ENCODE measurements at regions not wholly inside any gene's neighbourhood (a gene's known extent, or its start where the extent isn't known, plus 50 kb on each side); places are given as distances from the start of the nearest gene placed in this dataset.

DNA sequence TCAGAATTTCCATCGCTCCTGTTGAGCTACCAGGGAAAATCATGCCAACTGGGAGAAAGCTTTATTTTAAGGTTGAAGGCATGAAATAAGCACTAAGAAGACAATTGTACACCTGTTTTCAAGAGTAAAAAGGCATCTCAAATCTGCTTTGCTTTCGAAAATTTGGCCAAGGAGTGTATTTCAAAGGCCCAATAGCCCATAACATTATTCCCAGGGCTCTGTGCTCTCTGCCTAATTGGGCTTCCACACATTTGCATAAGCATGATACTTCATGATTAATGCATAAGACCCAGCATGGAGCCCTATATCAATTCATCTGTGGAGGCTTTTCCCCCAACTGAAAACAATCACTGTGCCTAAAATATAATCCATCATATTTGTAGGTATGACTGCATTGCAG is 258.5 kb downstream of the NOVA1 start:
- peaks cover 0 to 5% (median 0%) of the 10 kb centered on the region in 3 donors for H3K27me3 Mint-ChIP-seq (ENCODE audit: low read depth in 3 of 3)
- H3K27ac Mint-ChIP-seq = no peak overlapping the region
- H3K9me3 Mint-ChIP-seq = peaks cover 2 to 30% (median 6%) of the 10 kb centered on the region in 6 donors
- no peak overlapping the region for H3K4me3 Mint-ChIP-seq
- no peaks in the 10 kb centered on the region for H3K4me1 Mint-ChIP-seq
- H3K36me3 Mint-ChIP-seq = no peaks in the 10 kb centered on the region
- DNase-seq = no peak

GRCh38 chr14:26338231-26338630 is 259.6 kb downstream of the NOVA1 start:
- peaks cover 2 to 27% (median 6%) of the 10 kb centered on the region in 6 donors for H3K9me3 Mint-ChIP-seq
- H3K4me3 Mint-ChIP-seq = no peak overlapping the region
- H3K36me3 Mint-ChIP-seq = no peaks in the 10 kb centered on the region
- H3K27ac Mint-ChIP-seq = no peak overlapping the region
- no peak for DNase-seq
- H3K27me3 Mint-ChIP-seq (ENCODE audit: low read depth in 3 of 3) = peaks cover 0 to 5% (median 0%) of the 10 kb centered on the region in 3 donors
- H3K4me1 Mint-ChIP-seq = no peaks in the 10 kb centered on the region

DNA sequence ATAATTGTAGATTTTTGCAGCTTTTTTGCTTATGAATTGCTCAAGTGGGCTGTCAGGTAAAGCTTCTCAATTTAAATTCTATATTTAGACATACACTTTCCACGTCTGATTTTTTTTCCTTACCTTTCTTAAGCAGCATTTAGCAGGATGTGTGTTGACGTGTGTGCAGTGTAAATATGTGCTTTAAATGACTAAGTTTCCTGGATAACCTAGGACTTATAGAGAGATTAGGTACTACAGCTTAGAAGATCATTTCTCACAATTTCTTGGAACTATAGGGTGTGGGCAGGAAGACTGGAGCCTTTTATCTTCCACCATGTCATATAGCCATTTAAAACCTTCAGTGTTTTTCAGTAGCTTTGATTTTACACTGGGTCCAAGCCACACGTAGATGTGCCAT is 263.5 kb downstream of the NOVA1 start:
- Mint-ChIP-seq H3K4me3 (no peak overlapping the region), H3K36me3 (no peaks in the 10 kb centered on the region), H3K9me3 (peaks cover 5 to 43% (median 13%) of the 10 kb centered on the region in 6 donors), H3K27me3 (ENCODE audit: low read depth in 3 of 3) (peaks cover 0 to 5% (median 0%) of the 10 kb centered on the region in 3 donors), H3K4me1 (no peaks in the 10 kb centered on the region), H3K27ac (no peak overlapping the region)
- DNase-seq = no peak

DNA sequence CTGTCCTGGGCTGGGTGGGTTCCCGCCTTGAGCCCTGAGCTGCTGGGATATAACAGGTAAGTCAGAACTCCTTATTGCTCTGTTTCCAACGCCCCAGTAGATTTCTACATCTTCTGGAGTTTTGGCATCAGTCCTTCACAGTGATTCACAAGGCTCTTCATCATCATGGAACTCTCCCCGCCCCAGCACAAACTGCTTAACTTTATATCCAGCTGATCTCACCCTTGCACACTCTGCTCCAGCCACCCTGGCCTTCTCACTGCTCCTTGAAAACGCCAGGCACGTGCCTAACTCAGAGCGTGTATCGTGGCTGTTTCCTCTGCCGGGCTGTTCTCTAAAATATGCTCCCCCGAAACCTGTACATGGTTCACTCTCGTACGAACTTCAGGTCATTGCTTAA is 264.9 kb downstream of the NOVA1 start:
- no peak overlapping the region for H3K27ac Mint-ChIP-seq
- H3K9me3 Mint-ChIP-seq = peaks cover 5 to 47% (median 10%) of the 10 kb centered on the region in 6 donors
- peaks cover 0 to 5% (median 0%) of the 10 kb centered on the region in 3 donors for H3K27me3 Mint-ChIP-seq (ENCODE audit: low read depth in 3 of 3)
- no peaks in the 10 kb centered on the region for H3K4me1 Mint-ChIP-seq
- H3K4me3 Mint-ChIP-seq = no peak overlapping the region
- DNase-seq = no peak
- H3K36me3 Mint-ChIP-seq = no peaks in the 10 kb centered on the region

GRCh38 chr14:26330982-26331381 is 266.9 kb downstream of the NOVA1 start:
- Mint-ChIP-seq H3K27me3 (ENCODE audit: low read depth in 3 of 3) (peaks cover 0 to 2% (median 0%) of the 10 kb centered on the region in 3 donors), H3K36me3 (no peaks in the 10 kb centered on the region)

DNA sequence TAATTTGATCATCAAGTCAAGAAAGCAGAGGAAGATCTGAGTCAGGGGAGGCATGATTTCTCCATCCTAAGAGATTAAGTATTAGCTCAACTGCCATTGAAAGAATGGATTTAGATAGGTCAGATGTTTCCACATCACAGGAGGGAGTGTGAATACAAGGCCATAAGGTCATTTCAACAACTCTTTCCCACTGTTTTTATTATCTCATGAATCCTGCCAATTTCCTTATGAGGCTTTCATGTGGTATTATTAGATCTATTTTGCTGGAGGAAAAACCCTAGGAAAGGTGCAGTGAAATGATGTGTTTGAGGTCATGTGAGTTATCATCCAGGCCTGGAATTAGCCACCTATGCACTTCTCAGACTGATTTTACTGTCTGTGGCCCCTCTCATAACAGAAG is 269.0 kb downstream of the NOVA1 start:
- Mint-ChIP-seq H3K4me1 (no peaks in the 10 kb centered on the region), H3K27me3 (ENCODE audit: low read depth in 3 of 3) (no peaks in the 10 kb centered on the region), H3K4me3 (no peak overlapping the region), H3K36me3 (no peaks in the 10 kb centered on the region), H3K9me3 (peaks cover 4 to 38% (median 11%) of the 10 kb centered on the region in 6 donors), H3K27ac (no peak overlapping the region)
- DNase-seq = no peak

More at GRCh38 chr14:26330982-26331381, 266.9 kb downstream of the NOVA1 start:
- Mint-ChIP-seq H3K4me1 (no peaks in the 10 kb centered on the region), H3K27ac (no peak overlapping the region), H3K9me3 (peaks cover 4 to 39% (median 8%) of the 10 kb centered on the region in 6 donors), H3K4me3 (no peak overlapping the region)
- DNase-seq = no peak

- Mint-ChIP-seq H3K36me3 (no peaks in the 10 kb centered on the region), H3K4me3 (no peak overlapping the region), H3K9me3 (peaks cover 4 to 43% (median 24%) of the 10 kb centered on the region in 6 donors), H3K27me3 (ENCODE audit: low read depth in 3 of 3) (no peaks in the 10 kb centered on the region), H3K27ac (no peak overlapping the region), H3K4me1 (no peaks in the 10 kb centered on the region)
- DNase-seq = no peak
Measured at GRCh38 chr14:26323869-26324268, 274.0 kb downstream of the NOVA1 start.

DNA sequence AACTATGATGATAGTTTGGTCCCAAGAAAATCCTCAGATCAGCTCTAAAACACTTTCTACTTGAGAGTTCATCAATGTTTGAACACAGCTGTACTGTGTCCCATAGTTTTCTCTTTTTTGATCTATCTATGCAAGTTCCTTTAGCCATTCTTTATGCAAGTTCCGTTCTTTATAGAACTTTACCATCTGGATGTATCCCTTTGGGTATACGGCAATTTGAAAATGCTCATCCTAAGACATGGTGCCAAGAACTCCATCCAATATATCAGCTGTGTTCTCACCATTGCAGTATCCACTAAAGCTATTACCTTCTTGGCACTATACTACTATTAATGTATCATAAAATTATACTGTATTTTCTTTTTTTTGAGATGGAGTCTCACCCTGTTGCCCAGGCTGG is 276.9 kb downstream of the NOVA1 start:
- Mint-ChIP-seq H3K4me3 (no peak overlapping the region), H3K27ac (no peak overlapping the region), H3K36me3 (no peaks in the 10 kb centered on the region), H3K27me3 (ENCODE audit: low read depth in 3 of 3) (no peaks in the 10 kb centered on the region), H3K4me1 (no peaks in the 10 kb centered on the region), H3K9me3 (peaks cover 4 to 51% (median 25%) of the 10 kb centered on the region in 6 donors)
- no peak for DNase-seq

- H3K27ac Mint-ChIP-seq = no peak overlapping the region
- no peaks in the 10 kb centered on the region for H3K27me3 Mint-ChIP-seq (ENCODE audit: low read depth in 3 of 3)
- H3K36me3 Mint-ChIP-seq = no peaks in the 10 kb centered on the region
- H3K4me3 Mint-ChIP-seq = no peak overlapping the region
- peaks cover 8 to 51% (median 23%) of the 10 kb centered on the region in 6 donors for H3K9me3 Mint-ChIP-seq
- no peaks in the 10 kb centered on the region for H3K4me1 Mint-ChIP-seq
- DNase-seq = no peak
Measured at GRCh38 chr14:26319139-26319864, 278.5 kb downstream of the NOVA1 start.

- DNase-seq = no peak
- H3K4me3 Mint-ChIP-seq = no peak overlapping the region
- H3K9me3 Mint-ChIP-seq = peaks cover 2 to 52% (median 26%) of the 10 kb centered on the region in 6 donors
- H3K4me1 Mint-ChIP-seq = no peaks in the 10 kb centered on the region
- H3K27ac Mint-ChIP-seq = no peak overlapping the region
- peaks cover 0 to 5% (median 0%) of the 10 kb centered on the region in 3 donors for H3K36me3 Mint-ChIP-seq
- H3K27me3 Mint-ChIP-seq (ENCODE audit: low read depth in 3 of 3) = peaks cover 0 to 2% (median 0%) of the 10 kb centered on the region in 3 donors
Measured at GRCh38 chr14:26304056-26304455, 293.8 kb downstream of the NOVA1 start.

DNA sequence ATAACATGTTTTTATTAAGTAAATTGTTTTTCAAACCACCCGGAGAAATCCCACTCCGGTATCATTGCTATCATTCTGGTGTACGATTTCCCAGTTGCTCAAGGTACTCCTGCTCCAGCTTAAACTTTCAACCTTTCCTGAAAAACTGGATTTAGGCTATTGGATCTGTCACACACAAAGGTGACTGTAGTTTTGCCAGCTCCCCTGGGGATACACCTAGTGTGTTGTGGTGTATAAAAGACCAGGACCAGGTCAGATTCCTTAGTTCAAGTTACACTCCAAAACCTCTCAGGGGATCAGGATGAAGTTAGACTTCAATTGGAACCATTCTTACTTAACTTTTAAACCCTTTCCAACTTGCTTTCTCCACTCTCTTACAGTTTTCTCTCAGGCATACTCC is 303.9 kb downstream of the NOVA1 start:
- H3K36me3 Mint-ChIP-seq = peaks cover 0 to 3% (median 0%) of the 10 kb centered on the region in 3 donors
- peaks cover 11 to 45% (median 17%) of the 10 kb centered on the region in 6 donors for H3K9me3 Mint-ChIP-seq
- H3K4me3 Mint-ChIP-seq = no peak overlapping the region
- no peaks in the 10 kb centered on the region for H3K27me3 Mint-ChIP-seq (ENCODE audit: low read depth in 3 of 3)
- H3K27ac Mint-ChIP-seq = no peak overlapping the region
- H3K4me1 Mint-ChIP-seq = no peaks in the 10 kb centered on the region
- DNase-seq = no peak

DNA sequence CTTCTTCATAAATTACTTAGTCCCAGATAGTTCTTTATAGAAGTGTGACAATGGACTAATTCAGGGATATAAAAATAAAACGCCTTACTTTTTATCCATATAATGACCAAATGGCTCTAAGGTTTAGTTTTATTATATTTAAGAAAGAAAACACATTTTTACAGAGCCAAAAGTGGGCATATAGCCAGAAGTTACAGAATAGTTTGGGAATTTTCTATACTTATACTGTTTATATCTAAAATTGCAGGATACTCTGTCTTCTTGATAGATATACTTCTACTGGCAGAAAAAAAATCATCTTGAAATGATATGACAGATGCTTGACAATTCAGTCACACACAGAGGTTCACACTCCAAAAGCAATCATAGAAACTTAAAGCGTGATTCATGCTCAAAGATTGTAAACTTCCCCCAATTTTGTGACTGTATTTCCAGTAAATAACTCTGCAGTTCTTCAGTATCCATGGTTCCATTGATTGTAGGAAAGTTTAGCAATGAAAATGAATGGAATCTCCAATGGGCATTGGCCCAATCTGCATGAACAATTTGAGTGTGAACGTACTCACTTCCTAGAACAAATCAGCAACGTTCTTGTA is 307.8 kb downstream of the NOVA1 start:
- no peaks in the 10 kb centered on the region for H3K4me1 Mint-ChIP-seq
- H3K4me3 Mint-ChIP-seq = no peak overlapping the region
- H3K27ac Mint-ChIP-seq = no peak overlapping the region
- no peak for DNase-seq
- peaks cover 0 to 2% (median 0%) of the 10 kb centered on the region in 3 donors for H3K27me3 Mint-ChIP-seq (ENCODE audit: low read depth in 3 of 3)
- peaks cover 13 to 60% (median 18%) of the 10 kb centered on the region in 6 donors for H3K9me3 Mint-ChIP-seq
- H3K36me3 Mint-ChIP-seq = peaks cover 0 to 3% (median 0%) of the 10 kb centered on the region in 3 donors

GRCh38 chr14:26286913-26287205 is 311.0 kb downstream of the NOVA1 start:
- Mint-ChIP-seq H3K9me3 (peaks cover 8 to 51% (median 11%) of the 10 kb centered on the region in 6 donors), H3K4me1 (no peaks in the 10 kb centered on the region), H3K27me3 (ENCODE audit: low read depth in 3 of 3) (peaks cover 0 to 5% (median 0%) of the 10 kb centered on the region in 3 donors), H3K4me3 (no peak overlapping the region), H3K36me3 (no peaks in the 10 kb centered on the region), H3K27ac (no peak overlapping the region)
- no peak for DNase-seq

DNA sequence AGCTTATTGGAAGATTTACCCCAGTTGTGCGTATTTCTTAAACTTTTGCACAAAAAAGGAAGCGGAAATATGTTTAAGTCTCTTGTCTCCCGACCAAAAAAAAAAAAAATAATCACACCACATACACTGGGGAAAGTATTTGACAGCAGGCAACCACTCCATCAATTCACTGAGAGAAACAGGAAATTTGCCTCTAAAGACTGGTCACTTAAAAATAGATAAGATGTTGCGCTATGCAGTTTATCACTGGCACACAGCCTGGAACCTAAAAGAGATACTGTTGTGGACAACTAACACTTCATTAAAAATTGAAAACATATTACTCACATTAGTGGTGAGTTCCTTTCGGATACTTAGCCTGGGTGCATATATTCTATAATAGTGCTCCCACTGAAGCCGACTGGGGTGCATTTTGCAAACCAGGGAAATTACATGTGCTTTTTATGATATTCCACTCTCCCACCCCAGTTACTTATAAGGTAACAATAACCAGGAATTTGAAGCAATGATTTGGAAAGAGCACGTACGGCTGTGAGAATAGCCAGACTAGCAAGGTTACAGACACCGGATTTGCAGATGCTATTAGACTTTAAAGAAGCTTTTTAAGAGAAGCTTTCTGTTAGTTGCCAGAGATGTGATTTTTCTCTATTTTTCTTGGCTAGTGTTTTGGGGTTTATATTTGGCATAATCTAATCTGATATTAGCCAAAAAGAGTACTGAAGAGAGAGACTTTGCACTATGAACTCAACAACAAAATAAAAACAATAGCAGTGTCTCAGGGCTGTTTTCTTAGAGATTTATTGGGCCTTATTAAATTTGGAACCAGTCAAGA is 311.5 kb downstream of the NOVA1 start:
- Mint-ChIP-seq H3K9me3 (peaks cover 5 to 48% (median 10%) of the 10 kb centered on the region in 6 donors), H3K36me3 (no peaks in the 10 kb centered on the region), H3K4me3 (no peak overlapping the region), H3K27me3 (ENCODE audit: low read depth in 3 of 3) (peaks cover 0 to 5% (median 0%) of the 10 kb centered on the region in 3 donors), H3K4me1 (no peaks in the 10 kb centered on the region), H3K27ac (no peak overlapping the region)
- DNase-seq = no peak
